Neuronal stem cell (in vitro differentiated cells): ENCODE measurements at regions not wholly inside any gene's neighbourhood (a gene's known extent, or its start where the extent isn't known, plus 50 kb on each side); places are given as distances from the start of the nearest gene placed in this dataset.

ENCODE experiments used
- DNase-seq: peaks from one replicate; pipeline ENCODE4 v3.0.0-alpha.2; 2013; ENCODE audit warnings: low spot score
- H2AFZ ChIP-seq: one replicate; pipeline ENCODE4 v1.6.1; 2013; ENCODE audit warnings: mild to moderate bottlenecking, low read length, inconsistent platforms
- H2AK5ac ChIP-seq: 2 replicates; pipeline ENCODE4 v1.6.1; 2013; ENCODE audit warnings: low read depth, mild to moderate bottlenecking, inconsistent platforms, low read length, moderate library complexity, mixed read lengths
- H2BK120ac ChIP-seq: 2 replicates; pipeline ENCODE4 v1.6.1; 2013; ENCODE audit warnings: low read depth, mild to moderate bottlenecking, inconsistent platforms, low read length, moderate library complexity, mixed read lengths
- H2BK12ac ChIP-seq: one replicate; pipeline ENCODE4 v1.6.1; 2013; ENCODE audit warnings: low read length, inconsistent platforms
- H2BK15ac ChIP-seq: 2 replicates; pipeline ENCODE4 v1.6.1; 2013; ENCODE audit warnings: mild to moderate bottlenecking, low read length, inconsistent platforms, mixed read lengths
- H2BK5ac ChIP-seq: one replicate; pipeline ENCODE4 v1.6.1; 2013; ENCODE audit warnings: inconsistent platforms, mild to moderate bottlenecking, low read length, moderate library complexity
- H3K14ac ChIP-seq: one replicate; pipeline ENCODE4 v1.6.1; 2013; ENCODE audit warnings: low read length, inconsistent platforms
- H3K18ac ChIP-seq: 2 replicates; pipeline ENCODE4 v1.6.1; 2013; ENCODE audit warnings: low read length, inconsistent platforms
- H3K23ac ChIP-seq: 2 replicates; pipeline ENCODE4 v1.6.1; 2013; ENCODE audit warnings: low read depth, mild to moderate bottlenecking, mixed read lengths, low read length, inconsistent platforms; ENCODE audit not compliant: poor library complexity
- H3K27ac ChIP-seq: replicated peaks from 3 replicates; pipeline ENCODE4 v1.5.1; 2013; ENCODE audit warnings: low read length, inconsistent platforms
- H3K27me3 ChIP-seq, 3 experiments: 2 replicates each; pipeline ENCODE4 v1.6.1; 2013; ENCODE audit warnings: low read length in 3 of 3, mild to moderate bottlenecking in 2 of 3, inconsistent platforms in 1 of 3, low read depth in 1 of 3, mixed read lengths in 1 of 3, moderate library complexity in 1 of 3; ENCODE audit not compliant: control insufficient read depth in 3 of 3, insufficient read depth in 3 of 3
- H3K36me3 ChIP-seq, 2 donors: replicated peaks in 1 of 2; 2 replicates each; pipeline ENCODE4 v1.6.1; 2013; ENCODE audit warnings: low read length in 2 of 2; ENCODE audit not compliant: control insufficient read depth in 2 of 2, insufficient read depth in 2 of 2
- H3K4ac ChIP-seq: 2 replicates; pipeline ENCODE4 v1.6.1; 2013; ENCODE audit warnings: inconsistent platforms, mild to moderate bottlenecking, low read length, moderate library complexity
- H3K4me1 ChIP-seq, 2 donors: 1 replicate in 1 of 2; 2 replicates in 1 of 2; pipeline ENCODE4 v1.6.1; 2013; ENCODE audit warnings: low read length in 2 of 2, low read depth in 1 of 2; ENCODE audit not compliant: control insufficient read depth in 2 of 2, insufficient read depth in 1 of 2
- H3K4me2 ChIP-seq: one replicate; pipeline ENCODE4 v1.6.1; 2013; ENCODE audit warnings: mild to moderate bottlenecking, low read length, inconsistent platforms; ENCODE audit not compliant: insufficient read depth, poor library complexity, severe bottlenecking
- H3K4me3 ChIP-seq, 2 donors: 2 replicates each; pipeline ENCODE4 v1.5.1; 2013; ENCODE audit warnings: low read length in 2 of 2, mild to moderate bottlenecking in 2 of 2, inconsistent platforms in 1 of 2, moderate library complexity in 1 of 2
- H3K79me1 ChIP-seq: one replicate; pipeline ENCODE4 v1.6.1; 2013; ENCODE audit warnings: low read depth, mild to moderate bottlenecking, inconsistent platforms, low read length, moderate library complexity
- H3K9ac ChIP-seq: one replicate; pipeline ENCODE4 v1.6.1; 2013; ENCODE audit warnings: mild to moderate bottlenecking, low read depth, low read length, inconsistent platforms; ENCODE audit not compliant: poor library complexity
- H3K9me3 ChIP-seq, 2 donors: replicated peaks in 1 of 2; 2 replicates each; pipeline versions ENCODE3 to v1.6.1; 2013; ENCODE audit warnings: low read length in 2 of 2, mild to moderate bottlenecking in 2 of 2, inconsistent platforms in 1 of 2, low read depth in 1 of 2, mixed read lengths in 1 of 2, moderate library complexity in 1 of 2; ENCODE audit not compliant: control insufficient read depth in 2 of 2, insufficient read depth in 1 of 2
- H4K8ac ChIP-seq: one replicate; pipeline ENCODE4 v1.6.1; 2013; ENCODE audit warnings: low read depth, mild to moderate bottlenecking, inconsistent platforms, low read length, moderate library complexity
- H4K91ac ChIP-seq: one replicate; pipeline ENCODE4 v1.6.1; 2013; ENCODE audit warnings: low read length, low read depth, mild to moderate bottlenecking, inconsistent platforms; ENCODE audit not compliant: poor library complexity
- WGBS, 2 donors: extraction: QIAGEN DNeasy Blood & Tissue Kit; methylation state at CpG; one replicate each; pipeline ENCODE4 v1.1.7; 2013; ENCODE audit warnings: missing lambda C conversion rate in 2 of 2, mixed read lengths in 1 of 2; ENCODE audit not compliant: insufficient read length in 2 of 2, insufficient replicate concordance in 1 of 2; ENCODE audit errors: extremely low coverage in 2 of 2; 5-methylcytosine and 5-hydroxymethylcytosine counted together

DNA sequence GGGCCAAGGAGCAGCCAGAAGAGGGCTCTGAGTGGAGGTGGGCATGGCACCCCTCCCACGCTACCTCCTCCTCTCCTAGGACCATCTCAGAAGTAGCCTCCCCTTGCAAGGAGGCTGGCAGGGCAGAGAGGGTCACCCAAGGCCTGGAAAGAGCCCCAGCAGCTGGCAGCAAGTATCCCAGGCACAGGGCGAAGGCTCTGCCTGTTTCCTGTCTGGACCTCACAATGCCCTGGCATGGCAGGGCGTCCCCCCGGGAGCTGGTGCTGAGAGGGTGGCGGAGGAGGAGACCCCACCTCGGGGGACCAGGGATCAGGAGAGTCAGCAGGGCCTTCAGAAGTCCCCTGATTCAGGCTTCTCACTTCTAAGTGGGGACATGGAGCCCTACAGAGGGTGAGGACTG, 66.2 kb upstream of the TAF1B start:
- Histone ChIP-seq H3K27ac (no peak overlapping the region), H4K8ac (no peak overlapping the region), H2AK5ac (no peak overlapping the region), H3K9me3 (no peaks in the 10 kb centered on the region), H3K14ac (no peak overlapping the region), H3K4ac (no peak overlapping the region), H3K18ac (peak overlapping the region; percentile 69), H3K4me1 (peaks cover 0 to 3% of the 10 kb centered on the region in 2 donors), H2BK5ac (no peak overlapping the region), H3K36me3 (no peaks in the 10 kb centered on the region), H3K9ac (no peak overlapping the region), H2AFZ (no peak overlapping the region), H3K79me1 (no peaks in the 10 kb centered on the region), H3K23ac (no peak overlapping the region), H2BK12ac (no peak overlapping the region), H3K4me2 (no peak overlapping the region), H3K4me3 (no peak overlapping the region), H4K91ac (no peak overlapping the region), H2BK15ac (no peak overlapping the region), H3K27me3 (peaks cover 0 to 8% (median 0%) of the 10 kb centered on the region in 3 experiments), H2BK120ac (no peak overlapping the region)
- no peak for DNase-seq
- no CpG with 5 or more reads among the region's 6 CpGs for WGBS, 2 donors

DNA sequence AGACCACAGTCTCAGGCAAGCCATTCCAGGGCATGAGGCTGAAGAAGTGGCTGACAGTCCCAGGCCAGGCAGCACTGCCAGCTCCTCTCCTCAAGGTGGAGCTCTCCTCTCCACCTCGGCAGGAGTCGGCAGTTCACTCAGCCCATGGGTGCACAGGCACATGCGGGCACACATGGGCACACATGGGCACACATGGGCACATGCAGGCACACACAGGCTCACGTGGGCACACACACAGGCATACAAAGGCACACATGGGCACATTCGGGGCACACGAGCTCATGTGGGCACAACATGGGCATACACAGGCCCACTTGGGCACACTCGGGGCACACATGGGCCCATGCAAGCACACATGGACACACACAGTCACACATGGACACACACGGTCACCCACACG, 65.3 kb upstream of the TAF1B start:
- H2BK120ac ChIP-seq = no peak overlapping the region
- H4K8ac ChIP-seq = no peak overlapping the region
- no peak overlapping the region for H3K4ac ChIP-seq
- H3K9ac ChIP-seq = peak overlapping the region; percentile 45
- H3K4me3 ChIP-seq = no peak overlapping the region
- H2BK12ac ChIP-seq = no peak overlapping the region
- H3K79me1 ChIP-seq = no peaks in the 10 kb centered on the region
- H2BK15ac ChIP-seq = no peak overlapping the region
- H3K23ac ChIP-seq = peak overlapping the region; percentile 83
- WGBS, 2 donors = no CpG with 5 or more reads among the region's 9 CpGs
- H3K36me3 ChIP-seq = no peaks in the 10 kb centered on the region
- H2BK5ac ChIP-seq = no peak overlapping the region
- no peaks in the 10 kb centered on the region for H3K9me3 ChIP-seq
- peaks cover 0 to 8% (median 0%) of the 10 kb centered on the region in 3 experiments for H3K27me3 ChIP-seq
- H3K18ac ChIP-seq = peak overlapping the region; percentile 28
- no peak for DNase-seq
- no peak overlapping the region for H3K14ac ChIP-seq
- H3K4me1 ChIP-seq = peaks cover 0 to 5% of the 10 kb centered on the region in 2 donors
- no peak overlapping the region for H2AFZ ChIP-seq
- no peak overlapping the region for H2AK5ac ChIP-seq
- H3K27ac ChIP-seq = no peak overlapping the region
- H3K4me2 ChIP-seq = no peak overlapping the region
- no peak overlapping the region for H4K91ac ChIP-seq

DNA sequence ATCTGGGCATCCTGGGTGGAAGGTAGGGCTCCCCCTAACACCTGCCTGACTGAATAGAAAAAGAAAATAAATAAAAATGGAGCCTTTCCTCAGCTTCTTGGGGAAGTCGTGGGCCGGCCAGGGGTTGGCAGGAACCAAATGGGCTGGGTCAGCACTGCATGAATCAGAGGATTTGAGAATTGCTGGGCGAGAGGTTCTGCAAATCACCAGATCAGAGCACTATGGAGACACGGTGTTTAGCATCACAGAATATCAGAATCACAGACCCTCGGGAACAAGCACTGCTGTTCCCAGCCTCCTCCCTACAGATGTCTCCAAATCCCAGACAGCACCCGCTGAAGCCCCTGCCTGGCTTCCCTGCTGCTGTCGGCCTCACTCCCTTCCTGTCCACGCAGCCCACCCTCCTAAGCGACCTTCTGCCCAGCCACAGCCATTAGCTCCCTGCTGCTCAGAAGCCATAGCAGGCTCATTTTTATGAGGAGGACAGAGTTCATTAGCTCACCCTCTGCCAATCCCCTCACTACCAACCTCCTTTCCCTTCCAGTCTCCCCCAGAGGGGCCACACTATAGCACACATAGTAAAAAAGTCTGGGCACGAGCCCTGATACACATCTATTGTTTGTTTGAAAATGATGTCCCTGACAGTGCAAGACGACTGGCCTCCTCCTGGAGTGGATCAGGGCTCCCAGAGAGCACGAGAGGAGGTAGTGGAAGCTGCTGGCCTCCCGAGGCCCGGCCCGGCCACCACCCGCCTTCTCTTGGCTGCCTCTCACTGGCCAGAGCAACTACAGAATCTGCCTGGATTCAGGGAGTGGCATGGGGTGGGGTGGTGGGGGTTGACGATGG, 64.6 kb upstream of the TAF1B start:
- no peak overlapping the region for H3K27ac ChIP-seq
- no peak for DNase-seq
- H3K4me2 ChIP-seq = no peak overlapping the region
- no peak overlapping the region for H3K4ac ChIP-seq
- H2AK5ac ChIP-seq = no peak overlapping the region
- H3K4me1 ChIP-seq = peaks cover 0 to 5% of the 10 kb centered on the region in 2 donors
- peak overlapping the region; percentile 56 for H3K23ac ChIP-seq
- peaks cover 0 to 8% (median 0%) of the 10 kb centered on the region in 3 experiments for H3K27me3 ChIP-seq
- H3K14ac ChIP-seq = peak overlapping the region; percentile 32
- no peak overlapping the region for H4K91ac ChIP-seq
- H3K79me1 ChIP-seq = no peaks in the 10 kb centered on the region
- H3K18ac ChIP-seq = peak overlapping the region; percentile 13
- no peak overlapping the region for H2BK15ac ChIP-seq
- no peak overlapping the region for H4K8ac ChIP-seq
- peak overlapping the region; percentile 73 for H3K9ac ChIP-seq
- no CpG with 5 or more reads among the region's 17 CpGs for WGBS, 2 donors
- H2BK120ac ChIP-seq = no peak overlapping the region
- no peak overlapping the region for H2AFZ ChIP-seq
- no peak overlapping the region for H2BK5ac ChIP-seq
- H3K36me3 ChIP-seq = no peaks in the 10 kb centered on the region
- H3K4me3 ChIP-seq = no peak overlapping the region
- no peaks in the 10 kb centered on the region for H3K9me3 ChIP-seq
- H2BK12ac ChIP-seq = no peak overlapping the region

DNA sequence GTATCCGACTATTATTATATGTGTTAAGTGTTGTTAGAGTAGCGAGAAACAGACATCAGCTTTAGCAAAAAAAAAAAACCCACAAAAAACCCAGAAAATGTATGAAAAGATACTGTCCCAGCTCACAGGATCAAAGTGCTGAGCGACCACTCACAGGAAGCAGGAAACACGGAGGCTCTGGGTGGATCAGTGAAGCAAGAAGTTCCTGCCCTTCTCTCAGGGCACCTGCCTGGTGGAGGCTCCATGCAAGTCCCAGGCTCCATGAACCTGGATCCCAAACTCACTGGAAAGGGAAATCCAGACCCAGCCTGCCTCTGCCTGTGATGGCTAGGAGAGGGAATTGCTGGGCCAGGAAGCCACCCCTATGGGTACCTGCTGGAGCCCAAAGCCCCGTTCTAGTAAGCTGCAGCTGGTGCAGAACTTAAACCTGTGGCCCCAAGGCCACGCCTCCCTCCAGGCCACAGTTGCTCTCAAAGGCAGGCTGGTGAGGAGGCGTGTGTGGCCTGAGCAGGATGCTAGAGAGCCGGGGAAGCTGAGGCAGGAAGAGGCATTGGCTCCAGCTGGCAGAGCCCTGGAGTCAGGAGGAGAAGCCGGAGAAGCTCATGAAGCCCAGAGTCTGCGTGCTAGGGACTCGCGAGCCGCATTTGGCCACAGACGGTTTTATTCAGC, 63.5 kb upstream of the TAF1B start:
- no peak overlapping the region for H3K9ac ChIP-seq
- H3K27ac ChIP-seq = no peak overlapping the region
- H3K4ac ChIP-seq = no peak overlapping the region
- peak overlapping the region; percentile 72 for H3K18ac ChIP-seq
- H4K8ac ChIP-seq = no peak overlapping the region
- no peak overlapping the region for H2BK15ac ChIP-seq
- H2BK12ac ChIP-seq = no peak overlapping the region
- H4K91ac ChIP-seq = no peak overlapping the region
- H3K27me3 ChIP-seq = peaks cover 0 to 5% (median 0%) of the 10 kb centered on the region in 3 experiments
- no peaks in the 10 kb centered on the region for H3K9me3 ChIP-seq
- peak overlapping the region; percentile 71 for H2AK5ac ChIP-seq
- no peak overlapping the region for H2BK5ac ChIP-seq
- H3K36me3 ChIP-seq = no peaks in the 10 kb centered on the region
- H3K14ac ChIP-seq = no peak overlapping the region
- peaks cover 0 to 5% of the 10 kb centered on the region in 2 donors for H3K4me1 ChIP-seq
- WGBS, 2 donors = no CpG with 5 or more reads among the region's 14 CpGs
- no peaks in the 10 kb centered on the region for H3K79me1 ChIP-seq
- no peak overlapping the region for H3K23ac ChIP-seq
- H2BK120ac ChIP-seq = no peak overlapping the region
- DNase-seq = no peak
- H2AFZ ChIP-seq = no peak overlapping the region
- no peak overlapping the region for H3K4me3 ChIP-seq
- no peak overlapping the region for H3K4me2 ChIP-seq
